ENCODE measurements at regions not wholly inside any gene's neighbourhood (a gene's known extent, or its start where the extent isn't known, plus 50 kb on each side); places are given as distances from the start of the nearest gene placed in this dataset.

- H3K27me3 ChIP-seq (replicated peaks; ENCODE audit: insufficient read depth), result no peaks in the 10 kb centered on the region
- no peak for TF ChIP-seq CTCF (IDR thresholded peaks at IDR 0.05)
- no peak overlapping the region for H3K4me3 ChIP-seq
- H3K27ac ChIP-seq, result no peak overlapping the region
- no peaks in the 10 kb centered on the region for H3K36me3 ChIP-seq
- H3K4me1 ChIP-seq (ENCODE audit: control insufficient read depth in 1 of 2, low read depth in 2 of 2), result no peaks in the 10 kb centered on the region
- no peak for DNase-seq (ENCODE audit: low spot score)
- no peaks in the 10 kb centered on the region for H3K9me3 ChIP-seq
- no peak for ATAC-seq (ENCODE audit: insufficient number of reproducible peaks, low FRiP score, low read depth)
These were observed 219.8 kb upstream of the MAP3K1 start for GRCh38 chr5:56595566-56595965.

DNA sequence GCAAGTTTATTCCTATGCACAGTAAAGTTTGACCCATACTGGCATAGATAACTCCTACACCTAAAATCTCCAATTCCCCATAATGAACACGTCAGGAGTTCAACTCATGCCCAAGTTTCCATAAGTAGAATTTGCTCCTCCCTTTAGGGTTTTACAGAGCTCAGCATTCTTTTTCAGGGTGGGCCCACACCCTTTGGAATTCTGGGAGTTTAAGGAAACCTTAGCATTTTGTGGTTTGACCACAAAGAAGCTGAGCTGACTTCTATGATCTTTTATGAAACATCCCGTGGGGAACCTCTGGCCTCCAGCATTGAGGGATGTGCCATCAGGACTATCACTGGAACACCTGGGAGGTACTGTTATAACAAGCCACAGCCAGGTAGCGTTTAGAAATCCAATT, 220.6 kb upstream of the MAP3K1 start:
- H3K4me3 ChIP-seq, result no peak overlapping the region
- H3K36me3 ChIP-seq, result no peaks in the 10 kb centered on the region
- no peak for TF ChIP-seq CTCF (IDR thresholded peaks at IDR 0.05)
- no peaks in the 10 kb centered on the region for H3K9me3 ChIP-seq
- DNase-seq (ENCODE audit: low spot score), result no peak
- no peak for ATAC-seq (ENCODE audit: insufficient number of reproducible peaks, low FRiP score, low read depth)
- H3K27me3 ChIP-seq (replicated peaks; ENCODE audit: insufficient read depth), result no peaks in the 10 kb centered on the region
- no peaks in the 10 kb centered on the region for H3K4me1 ChIP-seq (ENCODE audit: control insufficient read depth in 1 of 2, low read depth in 2 of 2)
- H3K27ac ChIP-seq, result no peak overlapping the region

DNA sequence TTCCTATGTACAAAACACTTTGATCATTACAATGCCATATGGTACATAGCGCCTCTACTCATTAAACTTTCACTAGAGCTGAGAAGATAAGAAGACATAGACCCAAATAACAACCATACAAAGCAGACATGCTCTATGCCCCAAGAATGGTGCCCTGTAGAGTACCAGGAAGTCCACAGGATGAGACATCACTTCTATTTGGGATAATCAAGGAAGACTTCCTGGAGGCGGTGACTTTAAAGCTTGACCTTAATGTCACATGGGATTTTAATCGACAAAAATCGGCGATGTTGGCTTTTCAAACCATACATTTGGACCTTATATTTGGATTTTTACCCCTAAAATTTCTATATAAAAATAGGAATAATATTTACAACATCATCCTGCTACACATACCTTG, 224.3 kb upstream of the MAP3K1 start:
- Histone ChIP-seq H3K27me3 (replicated peaks; ENCODE audit: insufficient read depth) (no peaks in the 10 kb centered on the region), H3K4me1 (ENCODE audit: control insufficient read depth in 1 of 2, low read depth in 2 of 2) (peaks cover 0 to 8% of the 10 kb centered on the region in 2 donors), H3K4me3 (no peak overlapping the region), H3K27ac (no peak overlapping the region), H3K9me3 (no peaks in the 10 kb centered on the region), H3K36me3 (no peaks in the 10 kb centered on the region)
- ATAC-seq (ENCODE audit: insufficient number of reproducible peaks, low FRiP score, low read depth) (no peak), DNase-seq (ENCODE audit: low spot score) (no peak)
- no peak for TF ChIP-seq CTCF (IDR thresholded peaks at IDR 0.05)

GRCh38 chr5:56589481-56589860, 225.9 kb upstream of the MAP3K1 start:
- Histone ChIP-seq H3K4me3 (no peak overlapping the region), H3K27ac (no peak overlapping the region), H3K36me3 (no peaks in the 10 kb centered on the region), H3K27me3 (replicated peaks; ENCODE audit: insufficient read depth) (no peaks in the 10 kb centered on the region), H3K9me3 (no peaks in the 10 kb centered on the region), H3K4me1 (ENCODE audit: control insufficient read depth in 1 of 2, low read depth in 2 of 2) (peaks cover 0 to 17% of the 10 kb centered on the region in 2 donors)
- no peak for ATAC-seq (ENCODE audit: insufficient number of reproducible peaks, low FRiP score, low read depth)
- no peak for TF ChIP-seq CTCF (IDR thresholded peaks at IDR 0.05)
- no peak for DNase-seq (ENCODE audit: low spot score)

DNA sequence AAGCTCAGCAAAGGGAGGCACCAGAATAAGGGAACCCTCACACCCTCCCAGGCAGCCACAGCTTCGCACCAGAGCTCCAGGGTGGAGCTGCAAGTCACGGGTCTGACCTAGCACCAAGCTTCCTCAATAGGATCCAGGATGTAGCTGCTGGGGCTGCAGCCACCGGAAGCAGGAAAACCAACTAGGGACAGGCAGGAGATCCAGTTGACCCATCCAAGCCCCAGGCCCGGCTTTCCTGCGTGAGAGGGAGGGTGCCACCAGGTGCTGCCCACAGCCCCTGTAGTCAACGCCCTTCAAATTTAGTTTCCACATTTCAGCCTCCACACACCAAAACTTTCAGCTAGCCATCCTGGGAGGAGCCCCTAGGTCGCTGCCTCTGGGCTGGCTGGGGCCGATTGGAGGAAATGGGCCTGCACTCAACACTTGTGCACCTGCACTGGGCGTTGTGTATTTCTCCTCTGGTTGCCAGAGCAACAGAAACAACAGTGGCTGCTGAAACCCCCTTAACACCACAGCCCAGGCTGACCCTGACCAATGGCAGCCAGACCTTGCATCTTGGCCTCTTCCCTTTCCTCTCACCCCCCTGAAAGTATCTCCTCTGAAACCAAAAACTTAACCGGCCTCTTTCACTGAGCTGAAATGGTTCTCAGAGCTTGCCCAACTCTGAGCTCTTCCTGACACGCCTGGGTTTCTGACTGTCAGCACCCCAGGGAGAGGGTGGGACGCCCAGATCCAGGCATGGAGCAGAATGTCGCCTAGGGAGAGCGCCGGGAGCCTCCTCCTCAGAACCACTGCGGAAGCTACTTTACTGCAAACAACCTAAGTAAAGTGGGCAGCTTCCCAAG, 226.5 kb upstream of the MAP3K1 start:
- Histone ChIP-seq H3K4me1 (ENCODE audit: control insufficient read depth in 1 of 2, low read depth in 2 of 2) (peaks cover 0 to 17% of the 10 kb centered on the region in 2 donors), H3K27ac (no peak overlapping the region), H3K36me3 (no peaks in the 10 kb centered on the region), H3K4me3 (no peak overlapping the region), H3K27me3 (replicated peaks; ENCODE audit: insufficient read depth) (no peaks in the 10 kb centered on the region), H3K9me3 (no peaks in the 10 kb centered on the region)
- no peak for ATAC-seq (ENCODE audit: insufficient number of reproducible peaks, low FRiP score, low read depth)
- no peak for TF ChIP-seq CTCF (IDR thresholded peaks at IDR 0.05)
- no peak for DNase-seq (ENCODE audit: low spot score)

Measured in thoracic aorta (tissue), 2 donors.